Erythroblast (primary cell): ENCODE measurements at regions not wholly inside any gene's neighbourhood (a gene's known extent, or its start where the extent isn't known, plus 50 kb on each side); places are given as distances from the start of the nearest gene placed in this dataset.

ENCODE experiments used
- GATA1 ChIP-seq: IDR thresholded peaks from 2 replicates; pipeline ENCODE4 v1.6.1; 2011; ENCODE audit warnings: low read depth, mild to moderate bottlenecking, control low read depth, low read length, moderate library complexity
- POLR2A ChIP-seq: IDR thresholded peaks from 2 replicates; pipeline ENCODE4 v1.6.1; 2011; ENCODE audit warnings: mild to moderate bottlenecking, low read length

DNA sequence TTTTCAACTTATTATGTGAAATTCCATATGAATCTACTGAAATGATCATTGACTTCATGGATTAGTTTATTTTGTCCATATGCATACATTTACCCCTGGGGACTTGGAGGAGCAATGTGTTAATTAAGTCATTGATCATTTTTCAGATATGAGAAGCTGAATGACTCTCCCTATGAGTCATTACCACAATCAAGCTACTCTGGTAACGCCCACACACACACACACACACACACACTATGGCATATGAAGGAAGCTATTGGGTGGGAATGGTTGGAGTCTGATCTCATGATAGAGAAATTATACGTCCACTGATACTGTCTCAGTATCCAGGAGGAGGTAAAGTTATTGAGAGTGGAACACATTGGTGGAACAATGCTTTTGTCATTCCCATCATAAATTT, 528.9 kb downstream of the AGTPBP1 start:
- no peak for TF ChIP-seq POLR2A
- TF ChIP-seq GATA1, result no peak
